SU-DHL-6 (cell line): ENCODE measurements at regions not wholly inside any gene's neighbourhood (a gene's known extent, or its start where the extent isn't known, plus 50 kb on each side); places are given as distances from the start of the nearest gene placed in this dataset.

ENCODE experiments used
- EZH2phosphoT487 ChIP-seq: fragments of 200-600 bp; sonication (generic), shearing (Covaris generic); conservative IDR thresholded peaks from 2 replicates; pipeline ENCODE4 v1.6.1; 2018; ENCODE audit warnings: mild to moderate bottlenecking, antibody characterized with exemption, low read length, moderate library complexity, mixed read lengths
- TF ChIP-seq, protein P1 (sequence below): fragments of 200-600 bp; sonication (generic); IDR thresholded peaks from one replicate; pipeline ENCODE4 v1.5.1; 2017; ENCODE audit warnings: antibody characterized with exemption, mild to moderate bottlenecking, low read length, moderate library complexity; ENCODE audit not compliant: insufficient read depth, poor library complexity, severe bottlenecking

DNA sequence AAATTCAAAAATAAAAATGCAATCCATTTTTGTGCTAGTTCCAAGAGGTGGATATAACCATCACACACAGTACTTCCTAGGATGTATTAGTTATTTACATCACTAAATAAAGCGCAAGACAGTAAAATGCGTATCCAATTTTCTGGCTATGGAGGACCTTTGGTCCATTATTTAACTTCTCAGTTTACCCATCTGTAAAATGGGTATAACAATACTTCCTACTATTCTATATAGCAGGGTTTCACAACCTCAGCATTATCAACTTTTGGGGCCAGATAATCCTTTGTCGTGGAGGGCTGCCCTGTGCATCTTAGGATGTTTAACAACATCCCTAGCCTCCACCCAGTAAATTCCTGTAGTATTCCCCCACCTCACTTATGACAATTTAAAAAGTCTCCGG is 275.1 kb upstream of the PKDCC start:
- TF ChIP-seq, protein P1, sequence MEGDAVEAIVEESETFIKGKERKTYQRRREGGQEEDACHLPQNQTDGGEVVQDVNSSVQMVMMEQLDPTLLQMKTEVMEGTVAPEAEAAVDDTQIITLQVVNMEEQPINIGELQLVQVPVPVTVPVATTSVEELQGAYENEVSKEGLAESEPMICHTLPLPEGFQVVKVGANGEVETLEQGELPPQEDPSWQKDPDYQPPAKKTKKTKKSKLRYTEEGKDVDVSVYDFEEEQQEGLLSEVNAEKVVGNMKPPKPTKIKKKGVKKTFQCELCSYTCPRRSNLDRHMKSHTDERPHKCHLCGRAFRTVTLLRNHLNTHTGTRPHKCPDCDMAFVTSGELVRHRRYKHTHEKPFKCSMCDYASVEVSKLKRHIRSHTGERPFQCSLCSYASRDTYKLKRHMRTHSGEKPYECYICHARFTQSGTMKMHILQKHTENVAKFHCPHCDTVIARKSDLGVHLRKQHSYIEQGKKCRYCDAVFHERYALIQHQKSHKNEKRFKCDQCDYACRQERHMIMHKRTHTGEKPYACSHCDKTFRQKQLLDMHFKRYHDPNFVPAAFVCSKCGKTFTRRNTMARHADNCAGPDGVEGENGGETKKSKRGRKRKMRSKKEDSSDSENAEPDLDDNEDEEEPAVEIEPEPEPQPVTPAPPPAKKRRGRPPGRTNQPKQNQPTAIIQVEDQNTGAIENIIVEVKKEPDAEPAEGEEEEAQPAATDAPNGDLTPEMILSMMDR, result no peak
- TF ChIP-seq EZH2phosphoT487, result no peak
